Fibroblast of peridontal ligament (primary cell): ENCODE measurements at regions not wholly inside any gene's neighbourhood (a gene's known extent, or its start where the extent isn't known, plus 50 kb on each side); places are given as distances from the start of the nearest gene placed in this dataset.
"Not testable (repeated sequence)": the region's sequence is repeated elsewhere in the genome, so short reads cannot be mapped to it uniquely, and the experiment has no call there.

Source experiments
- DNase-seq: peaks from one replicate; pipeline ENCODE4 v3.0.0-alpha.2; 2010; ENCODE audit errors: extremely low read depth

DNA sequence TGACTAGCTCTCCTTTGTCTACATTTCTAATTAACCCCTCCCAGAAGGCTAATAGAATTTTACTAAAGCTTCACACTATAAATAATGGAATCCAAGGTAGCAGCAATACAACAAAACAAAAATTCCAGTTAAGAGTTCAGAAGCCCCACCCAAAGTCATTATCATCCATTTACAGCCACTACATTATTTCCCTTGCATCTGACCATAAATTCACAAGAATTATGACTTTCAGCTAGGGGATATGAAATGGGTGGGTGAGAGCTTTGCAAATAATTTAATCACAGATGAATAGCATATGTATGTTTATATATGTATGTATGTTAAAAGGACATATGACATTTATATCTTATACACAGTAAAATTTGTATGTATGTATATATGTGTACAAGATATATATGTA lies 65.3 kb upstream of the PTGDR start:
- no peak for DNase-seq

DNA sequence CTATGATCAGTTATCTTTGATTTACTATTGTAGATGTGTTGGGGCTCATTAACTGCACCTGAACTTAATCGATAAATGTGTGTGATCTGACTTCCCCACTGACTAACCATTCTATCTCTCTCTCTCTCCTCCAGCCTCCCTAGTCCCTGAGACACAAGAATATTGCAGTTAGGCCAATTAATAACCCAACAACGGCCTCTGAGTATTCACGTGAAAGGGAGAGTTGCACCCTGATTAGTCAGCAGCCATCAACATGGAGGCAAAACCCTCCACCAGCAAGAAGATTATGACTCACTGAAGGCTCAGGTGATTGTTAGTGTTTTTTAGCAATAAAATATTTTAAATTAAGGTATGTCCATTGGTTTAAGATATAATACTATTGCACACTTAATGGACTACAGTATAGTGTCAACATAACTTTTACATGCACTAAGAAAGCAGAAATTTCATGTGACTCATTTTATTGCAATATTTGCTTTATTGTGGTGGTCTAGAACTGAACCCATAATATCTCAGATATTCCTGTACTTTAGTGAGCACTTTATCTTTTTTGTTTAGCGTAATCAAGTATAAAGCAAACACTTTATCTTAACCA lies 77.1 kb upstream of the PTGDR start:
- no peak for DNase-seq

DNA sequence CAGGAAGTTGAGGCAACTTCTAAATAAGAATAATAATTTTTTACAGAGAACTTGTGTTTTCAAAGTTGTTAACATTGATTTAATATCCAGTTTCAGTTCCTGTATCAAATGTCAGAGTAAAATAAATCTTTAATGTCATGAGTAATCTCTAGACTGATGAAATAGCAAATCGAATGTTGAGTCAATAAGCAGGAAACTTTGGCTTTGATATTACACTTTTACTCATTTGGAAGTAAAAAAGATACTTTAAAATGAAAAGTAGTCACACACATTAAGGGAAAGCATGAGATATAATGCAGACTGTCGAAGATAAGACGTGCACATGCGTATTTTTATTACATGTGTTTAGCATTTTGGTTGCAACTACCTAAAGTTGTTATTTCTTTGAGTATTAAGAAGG lies 78.2 kb upstream of the PTGDR start:
- peak; percentile 19 for DNase-seq

DNA sequence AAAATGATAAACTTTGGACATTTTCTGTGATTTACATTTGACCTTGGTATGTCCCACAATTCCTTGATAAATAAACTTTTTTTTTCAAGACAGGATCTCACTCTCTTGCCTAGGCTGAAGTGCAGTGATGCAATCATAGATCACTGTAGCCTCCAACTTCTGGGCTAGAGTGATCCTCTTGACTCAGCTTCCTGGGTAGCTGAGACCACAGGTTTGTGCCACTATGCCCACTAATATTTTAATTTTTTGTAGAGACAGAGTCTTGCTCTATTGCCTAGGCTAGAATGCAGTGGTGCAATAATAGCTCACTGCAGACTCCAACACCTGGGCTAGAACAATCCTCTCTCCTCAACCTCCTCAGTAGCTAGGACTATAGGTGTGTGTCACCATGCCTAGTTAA lies 79.1 kb upstream of the PTGDR start:
- DNase-seq = no peak

DNA sequence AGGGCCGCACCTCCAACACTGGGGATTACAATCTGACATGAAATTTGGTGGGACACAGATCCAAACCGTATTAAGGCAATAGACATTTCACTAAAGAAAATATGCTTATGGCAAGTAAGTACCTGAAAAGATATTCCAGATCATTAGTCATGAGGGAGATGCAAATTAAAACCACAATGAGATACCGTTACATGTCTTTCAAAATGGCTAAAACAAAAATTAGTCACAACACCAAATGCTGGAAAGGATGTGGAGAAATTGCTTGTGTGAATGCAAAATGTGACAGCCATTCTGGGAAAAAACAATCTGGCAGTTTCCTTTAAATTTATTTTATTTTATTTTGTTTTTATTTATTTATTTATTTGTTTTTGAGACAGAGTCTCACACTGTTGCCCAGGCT lies 82.3 kb upstream of the PTGDR start:
- no peak for DNase-seq

DNA sequence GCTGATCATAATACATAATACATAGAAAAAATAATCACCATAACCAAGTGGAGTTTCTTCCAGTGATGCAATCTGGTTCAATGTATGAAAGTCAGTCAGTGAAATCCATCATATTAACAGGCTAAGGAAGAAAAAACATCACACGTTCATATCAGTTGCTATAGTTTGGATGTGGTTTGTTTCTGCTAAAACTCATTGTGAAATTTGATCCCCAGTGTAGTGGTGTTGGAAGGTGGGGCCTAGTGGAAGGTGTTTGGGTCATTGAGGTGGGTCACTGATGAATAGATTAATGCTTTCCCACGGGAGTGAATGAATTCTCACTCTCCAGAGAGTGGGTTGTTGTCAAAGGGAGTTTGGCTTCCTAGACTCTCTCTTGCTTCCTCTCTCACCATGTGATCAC lies 84.6 kb upstream of the PTGDR start:
- no peak for DNase-seq

DNA sequence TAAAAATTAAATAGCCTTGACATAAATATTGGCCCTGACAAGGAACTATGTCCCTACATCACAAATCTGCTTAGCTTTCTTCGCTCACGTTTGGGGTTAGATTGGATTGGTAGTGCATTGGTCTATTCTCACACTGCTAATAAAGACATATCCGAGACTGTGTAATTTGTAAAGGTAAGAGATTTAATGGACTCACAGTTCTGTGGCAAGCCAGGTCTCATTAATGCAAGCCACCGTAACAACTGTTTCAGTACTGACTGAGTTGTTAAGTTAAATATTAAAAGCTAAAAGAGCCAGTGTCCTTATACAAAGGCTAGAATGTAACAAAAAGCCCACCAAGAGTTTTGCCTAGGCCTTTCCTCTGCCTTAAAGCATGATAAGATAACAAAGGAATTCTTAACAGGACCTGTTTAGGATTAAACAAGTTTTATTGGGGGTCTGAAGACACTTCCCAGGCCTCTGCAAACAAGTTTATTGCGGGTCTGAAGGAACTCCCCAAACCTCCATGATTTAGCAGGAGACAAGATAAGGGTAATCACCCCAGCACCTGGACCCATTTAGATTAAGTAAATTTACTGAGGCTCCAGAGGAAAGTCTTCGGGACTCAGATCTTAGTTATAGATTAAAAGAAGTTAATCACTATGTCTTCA lies 88.2 kb upstream of the PTGDR start:
- no peak for DNase-seq

DNA sequence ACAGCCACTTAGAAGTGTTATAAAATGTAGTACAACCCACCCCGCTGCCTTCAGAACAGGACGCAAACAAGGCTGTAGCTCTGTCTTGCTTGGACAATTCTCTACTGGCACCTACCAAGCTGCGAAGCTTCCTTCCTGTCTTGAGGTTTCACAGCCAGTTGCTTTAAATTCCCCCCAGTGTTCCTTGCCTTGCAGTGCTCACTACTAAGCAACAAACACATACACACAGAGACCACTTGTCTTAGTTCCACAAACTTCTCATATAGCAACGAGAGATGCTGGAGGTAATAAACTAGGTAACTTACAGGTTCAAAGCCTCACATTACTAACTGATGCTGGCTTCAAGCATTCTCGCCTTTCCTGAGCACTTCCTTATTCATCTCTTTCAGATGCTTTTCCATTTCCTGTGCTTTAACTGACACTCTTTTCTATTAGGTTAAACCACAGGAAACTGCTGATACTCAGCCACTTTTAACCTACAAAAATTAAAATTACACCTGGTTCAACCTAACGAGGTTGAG lies 91.5 kb upstream of the PTGDR start:
- no peak for DNase-seq

DNA sequence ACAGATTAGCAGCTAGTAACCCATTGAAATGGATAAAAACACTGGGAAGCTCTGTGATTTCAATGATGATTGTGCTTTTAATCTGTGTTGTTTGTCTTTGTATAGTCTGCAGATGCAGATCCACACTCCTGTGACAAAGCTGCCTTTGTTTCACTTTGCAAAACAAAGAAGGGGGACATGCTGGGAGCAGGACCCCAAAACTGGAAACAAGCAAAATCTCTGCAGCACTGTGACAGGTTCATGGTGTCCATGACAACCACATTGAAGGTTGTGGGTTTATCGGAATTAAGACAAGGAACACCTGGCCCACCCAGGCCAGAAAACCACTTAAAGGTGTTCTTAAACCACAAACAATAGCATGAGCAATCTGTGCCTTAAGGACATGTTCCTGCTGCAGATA lies 95.6 kb upstream of the PTGDR start:
- not testable (repeated sequence) for DNase-seq

DNA sequence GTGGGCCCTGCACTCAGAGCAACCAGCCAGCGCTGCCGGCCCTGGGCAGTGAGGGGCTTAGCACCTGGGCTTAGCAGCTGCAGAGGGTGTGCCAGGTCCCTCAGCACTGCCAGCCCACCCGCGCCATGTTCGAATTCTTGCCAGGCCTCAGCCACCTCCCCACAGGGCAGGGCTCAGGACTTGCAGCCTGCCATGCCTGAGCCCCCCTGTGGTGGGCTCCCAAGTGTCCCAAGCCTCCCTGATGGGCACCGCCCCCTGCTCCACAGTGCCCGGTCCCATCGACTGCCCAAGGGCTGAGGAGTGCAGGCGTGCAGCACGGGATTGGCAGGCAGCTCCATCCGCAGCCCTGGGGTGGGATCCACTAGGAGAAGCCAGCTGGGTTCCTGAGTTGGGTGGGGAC lies 98.0 kb upstream of the NID2 start:
- no peak for DNase-seq

DNA sequence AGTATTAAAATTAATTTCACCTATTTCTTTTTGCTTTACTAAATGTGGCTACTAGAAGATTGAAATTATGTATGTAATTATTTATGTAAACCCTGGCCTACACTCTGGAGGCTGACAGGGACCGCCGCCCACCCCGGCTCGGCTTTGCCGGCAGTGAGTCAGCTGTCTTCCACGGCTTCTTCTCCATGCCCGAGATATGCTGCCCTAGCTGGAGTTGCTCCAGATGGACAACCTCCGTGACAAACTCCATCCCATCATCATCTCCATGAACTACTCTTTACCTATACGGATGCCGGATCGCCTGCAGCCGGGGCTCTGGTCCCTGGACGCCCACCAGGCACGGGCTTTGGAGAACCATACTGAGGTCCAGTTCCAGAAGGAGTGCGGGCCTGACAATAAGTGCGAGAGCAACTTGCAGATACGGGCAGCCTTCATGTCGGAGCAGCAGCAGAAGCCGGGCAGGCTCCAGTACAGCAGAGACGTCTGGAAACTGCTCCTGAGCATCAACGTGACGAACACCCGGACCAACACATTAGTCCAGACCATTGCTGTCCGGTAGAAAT lies 86.9 kb upstream of the NID2 start:
- DNase-seq = no peak

DNA sequence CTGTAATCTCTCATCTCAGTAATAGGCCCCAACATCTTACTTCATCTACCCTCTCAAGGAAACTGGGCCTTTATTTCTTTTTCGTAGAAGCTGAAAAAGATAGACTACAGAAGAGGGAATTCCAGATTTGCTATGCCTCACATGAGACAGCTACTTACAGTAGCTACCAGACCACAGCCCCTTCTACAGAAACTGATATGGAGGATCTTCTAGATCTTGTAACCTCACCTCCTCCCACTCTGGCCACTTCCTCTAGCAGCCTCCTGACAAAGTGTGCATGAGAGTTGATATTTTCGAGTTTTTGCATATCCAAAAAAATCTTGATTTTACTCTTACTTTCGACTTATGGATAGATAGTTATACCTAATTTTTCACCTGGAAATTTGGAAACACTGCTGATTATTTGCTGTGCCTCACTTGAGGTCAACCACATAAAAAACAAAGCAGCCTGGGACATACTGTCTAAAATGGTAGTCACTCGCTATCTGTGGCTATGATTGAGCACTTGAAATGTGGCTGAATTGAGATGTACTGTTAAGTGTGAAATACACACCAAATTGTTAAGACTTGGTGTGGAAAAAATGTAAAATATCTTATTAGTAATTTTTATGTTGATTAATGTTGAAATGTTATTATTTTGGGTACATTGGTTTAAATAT lies 86.3 kb upstream of the NID2 start:
- DNase-seq = no peak

DNA sequence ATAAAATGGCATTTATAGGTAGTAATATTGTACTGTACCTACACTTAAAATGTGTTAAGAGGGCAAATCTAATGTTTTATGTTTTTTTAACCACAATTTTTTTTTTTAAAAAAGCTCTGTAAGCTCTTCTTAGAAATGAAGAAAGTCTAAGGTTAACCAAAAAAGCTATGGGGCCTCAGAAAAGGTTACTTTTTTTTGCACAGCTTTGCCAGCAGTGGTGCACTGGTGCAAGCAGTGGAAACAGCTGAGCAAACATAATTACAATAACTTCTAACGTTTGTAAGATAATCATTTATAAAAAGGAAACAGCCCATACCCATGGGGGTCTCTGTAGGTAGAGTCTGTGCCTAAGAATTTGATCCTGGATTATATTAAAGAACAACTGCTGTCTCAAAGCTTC lies 85.1 kb upstream of the NID2 start:
- DNase-seq = no peak

DNA sequence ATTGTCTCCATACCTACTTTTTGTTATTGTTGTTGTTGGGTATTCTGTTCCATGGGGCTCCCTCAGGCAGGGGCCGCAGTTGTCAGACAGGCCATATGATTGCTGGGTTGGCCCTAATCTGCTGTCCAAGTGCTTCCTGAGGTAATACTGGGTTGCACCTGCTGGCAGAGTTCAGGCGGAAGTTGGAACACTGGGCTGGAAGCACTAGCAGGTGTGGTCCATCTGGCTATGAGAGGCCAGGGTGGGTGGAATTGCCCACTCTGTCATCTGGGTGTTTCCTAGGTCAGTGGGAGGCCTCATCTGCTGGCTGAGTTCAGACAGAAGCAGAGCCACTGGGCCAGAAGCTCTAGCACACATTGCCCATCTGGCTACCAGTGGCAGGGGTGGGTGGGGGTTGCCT lies 81.3 kb upstream of the NID2 start:
- DNase-seq = no peak

DNA sequence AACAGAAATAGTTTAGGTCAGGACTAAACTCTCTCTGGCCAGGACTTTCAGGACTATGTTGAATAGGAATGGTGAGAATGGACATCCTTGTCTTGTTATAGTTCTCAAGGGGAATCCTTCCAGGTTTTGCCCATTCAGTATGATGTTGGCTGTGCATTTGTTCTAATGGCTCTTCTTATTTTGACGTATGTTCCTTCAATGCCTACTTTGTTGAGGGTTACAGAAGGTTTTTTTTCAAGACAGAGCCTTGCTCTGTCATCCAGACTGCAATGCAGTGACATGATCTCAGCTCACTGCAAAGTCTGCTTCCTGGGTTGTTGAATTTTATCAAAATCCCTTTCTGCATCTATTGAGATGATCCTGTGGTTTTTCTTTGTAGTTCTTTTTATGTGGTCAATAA lies 79.5 kb upstream of the NID2 start:
- DNase-seq = no peak

DNA sequence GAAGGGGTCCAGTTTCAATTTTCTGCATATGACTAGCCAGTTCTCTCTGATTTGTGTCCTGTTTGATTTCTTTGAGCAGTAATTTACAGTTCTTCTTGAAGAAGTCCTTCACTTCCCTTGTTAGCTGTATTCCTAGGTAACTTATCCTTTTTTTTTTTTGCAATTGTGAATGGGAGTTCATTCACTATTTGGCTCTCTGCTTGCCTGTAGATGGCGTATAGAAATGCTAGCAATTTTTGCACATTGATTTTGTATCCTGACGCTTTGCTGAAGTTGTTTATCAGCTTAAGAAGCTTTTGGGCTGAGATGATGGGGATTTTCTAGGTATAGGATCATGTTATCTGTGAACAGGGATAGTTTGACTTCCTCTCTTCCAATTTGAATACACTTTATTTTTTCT lies 77.6 kb upstream of the NID2 start:
- DNase-seq = peak; percentile 33

DNA sequence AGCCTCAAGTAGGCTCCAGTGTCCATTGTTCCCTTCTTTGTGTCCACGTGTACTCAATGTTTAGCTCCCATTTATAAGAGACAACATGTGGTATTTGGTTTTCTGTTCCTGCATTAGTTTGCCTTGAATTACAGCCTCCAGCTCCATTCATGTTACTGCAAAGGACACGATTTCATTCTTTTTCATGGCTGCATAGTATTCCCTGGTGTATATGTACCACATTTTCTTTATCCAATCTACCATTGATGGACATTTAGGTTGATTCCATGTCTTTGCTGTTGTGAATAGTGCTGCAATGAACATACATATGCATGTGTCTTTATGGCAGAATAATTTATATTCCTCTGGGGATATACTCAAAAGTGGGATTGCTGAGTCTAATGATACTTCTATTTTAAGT lies 75.2 kb upstream of the NID2 start:
- DNase-seq = not testable (repeated sequence)

DNA sequence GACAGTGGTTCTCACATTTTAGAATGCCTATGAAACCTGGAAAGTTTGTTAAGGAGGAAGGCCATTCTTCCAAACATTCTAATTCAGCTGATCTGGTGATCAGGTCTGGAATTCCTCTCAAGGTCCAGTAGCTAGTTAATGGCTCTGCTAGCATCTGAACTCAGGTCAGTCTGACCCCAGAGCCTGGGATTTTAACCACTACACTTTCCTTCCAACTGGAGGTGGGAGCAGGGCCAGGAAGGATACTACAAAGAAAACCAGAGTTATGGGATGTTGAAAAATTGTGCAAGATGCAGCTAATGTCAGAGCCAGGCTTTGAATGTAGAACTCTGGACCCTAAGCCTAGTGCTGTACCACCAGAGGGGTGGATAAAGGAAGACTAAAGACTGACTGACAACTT lies 73.6 kb upstream of the NID2 start:
- DNase-seq = no peak

DNA sequence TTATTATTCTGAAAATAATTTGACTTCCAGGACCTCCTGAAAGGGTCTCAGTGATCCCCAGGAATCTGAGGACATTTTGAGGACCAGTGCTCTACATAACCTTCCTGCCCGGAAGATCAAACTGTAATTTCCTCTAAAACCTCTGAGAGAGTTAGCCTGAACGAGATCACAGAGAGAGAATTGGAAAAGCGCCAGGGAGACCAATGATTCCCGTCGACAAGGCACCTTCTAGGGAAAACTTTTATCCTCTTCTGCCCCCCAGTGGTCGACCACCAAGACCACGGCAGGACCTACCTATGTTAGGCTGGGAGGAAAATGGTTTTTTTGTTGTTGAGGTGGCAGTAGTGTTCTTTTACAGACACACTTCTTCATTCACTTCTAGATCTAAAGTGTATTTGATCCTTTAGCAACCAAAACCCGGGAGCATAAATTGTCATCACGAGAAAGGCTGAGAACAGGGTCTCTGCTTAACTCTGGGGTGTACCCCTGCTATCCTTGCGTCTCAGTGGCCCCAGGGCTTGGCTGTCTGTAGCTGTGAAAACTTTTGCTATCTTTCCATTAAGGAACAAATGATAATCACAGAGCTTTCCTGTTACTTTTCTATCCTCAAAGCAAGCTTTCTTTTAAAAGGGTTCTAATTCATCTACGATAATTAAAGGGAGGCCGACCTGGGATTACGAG lies 62.9 kb upstream of the NID2 start:
- DNase-seq = peak; percentile 98

DNA sequence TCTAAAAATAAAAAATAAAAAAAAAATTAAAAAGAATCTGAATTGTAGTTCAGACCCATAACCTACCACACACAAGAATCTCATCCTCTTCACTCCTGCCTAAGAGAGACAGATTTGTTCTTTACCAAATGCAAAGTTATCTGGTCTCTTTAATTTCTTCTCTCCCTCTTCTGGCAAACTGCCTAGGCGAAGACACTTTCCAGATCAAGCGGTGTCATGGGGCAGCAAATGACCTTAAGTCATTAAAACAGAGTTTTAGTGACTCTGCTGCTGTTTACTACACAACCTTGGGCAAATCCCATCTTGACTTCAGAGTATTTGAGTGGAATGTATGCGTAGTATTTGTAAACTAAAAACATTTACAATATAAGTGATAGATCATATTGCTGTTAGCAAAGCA lies 60.9 kb upstream of the NID2 start:
- DNase-seq = no peak

DNA sequence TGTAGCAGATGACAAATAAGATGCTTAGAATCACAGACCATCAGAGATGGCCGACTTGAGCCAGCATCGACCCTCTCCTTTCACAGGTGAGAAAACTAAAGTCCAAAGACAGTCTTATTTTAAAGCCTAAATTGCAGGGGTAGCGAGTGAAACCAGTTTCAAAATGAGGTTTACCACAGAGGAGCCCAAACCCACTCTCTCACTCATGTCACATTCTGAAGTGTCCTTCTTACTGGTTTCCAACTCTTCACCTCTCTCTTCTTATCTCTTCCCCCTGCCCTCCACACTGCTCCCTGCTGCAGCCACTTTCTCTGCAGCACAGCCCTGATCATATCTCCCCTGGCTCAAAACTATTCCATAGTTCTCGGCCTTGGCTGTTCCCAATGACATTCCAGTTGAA lies 57.0 kb upstream of the NID2 start:
- DNase-seq = no peak
